ENCODE measurements at regions not wholly inside any gene's neighbourhood (a gene's known extent, or its start where the extent isn't known, plus 50 kb on each side); places are given as distances from the start of the nearest gene placed in this dataset.

GRCh38 chr10:121405953-121406352 is 192.3 kb downstream of the FGFR2 start:
- no peak for DNase-seq (ENCODE audit: low read depth)
- no peak for TF ChIP-seq CTCF (IDR thresholded peaks at IDR 0.05; ENCODE audit: insufficient read depth, low read depth, low read length, missing control alignments)
- no peak overlapping the region for H3K4me3 ChIP-seq (ENCODE audit: low read depth, low read length)

GRCh38 chr10:121406823-121407545 is 191.3 kb downstream of the FGFR2 start:
- no peak for DNase-seq (ENCODE audit: low read depth)
- no peak for TF ChIP-seq CTCF (IDR thresholded peaks at IDR 0.05; ENCODE audit: insufficient read depth, low read depth, low read length, missing control alignments)
- H3K4me3 ChIP-seq (ENCODE audit: low read depth, low read length) = no peak overlapping the region

- DNase-seq (ENCODE audit: low read depth) = no peak
- H3K4me3 ChIP-seq (ENCODE audit: low read depth, low read length) = no peak overlapping the region
- TF ChIP-seq CTCF (IDR thresholded peaks at IDR 0.05; ENCODE audit: insufficient read depth, low read depth, low read length, missing control alignments) = no peak
These were observed 188.7 kb downstream of the FGFR2 start for GRCh38 chr10:121409466-121410104.

- TF ChIP-seq CTCF (IDR thresholded peaks at IDR 0.05; ENCODE audit: insufficient read depth, low read depth, low read length, missing control alignments) = no peak
- H3K4me3 ChIP-seq (ENCODE audit: low read depth, low read length) = no peak overlapping the region
- no peak for DNase-seq (ENCODE audit: low read depth)
These were observed 187.2 kb downstream of the FGFR2 start for GRCh38 chr10:121411004-121411403.

GRCh38 chr10:121413951-121414350 is 184.3 kb downstream of the FGFR2 start:
- DNase-seq (ENCODE audit: low read depth) = no peak
- no peak for TF ChIP-seq CTCF (IDR thresholded peaks at IDR 0.05; ENCODE audit: insufficient read depth, low read depth, low read length, missing control alignments)
- H3K4me3 ChIP-seq (ENCODE audit: low read depth, low read length) = no peak overlapping the region

- H3K4me3 ChIP-seq (ENCODE audit: low read depth, low read length) = no peak overlapping the region
- TF ChIP-seq CTCF (IDR thresholded peaks at IDR 0.05; ENCODE audit: insufficient read depth, low read depth, low read length, missing control alignments) = no peak
- no peak for DNase-seq (ENCODE audit: low read depth)
These were observed 183.7 kb downstream of the FGFR2 start for GRCh38 chr10:121414366-121415062.

Measured in GM12865 (cell line).